A549 (cell line): ENCODE measurements at regions not wholly inside any gene's neighbourhood (a gene's known extent, or its start where the extent isn't known, plus 50 kb on each side); places are given as distances from the start of the nearest gene placed in this dataset.

ENCODE experiments used
- ATAC-seq, 2 experiments: fragments of 200-7000 bp in 1 of 2; fragments of >200 bp in 1 of 2; cut with Nextera tagmentation in 1 of 2; cut with Tn5 transposase in 1 of 2; 3 replicates each; pipeline versions ENCODE4 v1.8.0 to v1.9.1; 2018 to 2020; ENCODE audit warnings: mild to moderate bottlenecking in 1 of 2, moderate library complexity in 1 of 2
- CTCF ChIA-PET: fragments of 300-600 bp; sonication (Branson Sonifier 250); formaldehyde crosslinking; extraction: SDS; loops from one replicate; lab custom pipeline; 2021; ENCODE audit warnings: antibody characterized with exemption, inconsistent platforms; lab: Yijun Ruan, JAX
- POLR2A ChIA-PET: fragments of 350-600 bp; formaldehyde crosslinking; extraction: SDS; loops from one replicate; lab custom pipeline; 2021; ENCODE audit warnings: antibody characterized with exemption, inconsistent platforms; lab: Yijun Ruan, JAX
- DNase-seq, 2 experiments: peaks; one replicate each; pipeline versions ENCODE4 v3.0.0 to v3.0.0-alpha.2; 2011 to 2016; ENCODE audit warnings: low read depth in 1 of 2, low spot score in 1 of 2
- FAIRE-seq: peaks from 2 replicates; lab custom pipeline; 2011; peaks lifted over from hg19 to GRCh38; lab: Jason Lieb, UNC
- H3K27ac ChIP-seq, 2 experiments: fragments of >200 bp; sonication (Bioruptor Twin); formaldehyde crosslinking; 3 replicates each; pipeline ENCODE4 v1.5.1; 2016 to 2017
- H3K4me1 ChIP-seq: fragments of >200 bp; sonication (Bioruptor Twin); formaldehyde crosslinking; 3 replicates; pipeline ENCODE4 v1.6.1; 2016
- H3K4me2 ChIP-seq: fragments of >200 bp; sonication (Bioruptor Twin); formaldehyde crosslinking; 3 replicates; pipeline ENCODE4 v1.6.1; 2016
- H3K4me3 ChIP-seq: fragments of >200 bp; sonication (Bioruptor Twin); formaldehyde crosslinking; 3 replicates; pipeline ENCODE4 v1.5.1; 2016
- H3K9me3 ChIP-seq: fragments of >200 bp; sonication (Bioruptor Twin); formaldehyde crosslinking; 3 replicates; pipeline ENCODE4 v1.6.1; 2016
- CBX8 ChIP-seq: fragments of 200-600 bp; sonication (generic); IDR thresholded peaks from 2 replicates; pipeline ENCODE4 v1.6.1; 2016
- CHD4 ChIP-seq: fragments of 200-600 bp; sonication (generic); IDR thresholded peaks from 2 replicates; pipeline ENCODE4 v1.6.1; 2016; ENCODE audit warnings: antibody characterized with exemption, mild to moderate bottlenecking, borderline replicate concordance
- EHMT2 ChIP-seq: fragments of 200-600 bp; sonication (generic); IDR thresholded peaks from 2 replicates; pipeline ENCODE4 v1.6.1; 2016; ENCODE audit warnings: antibody characterized with exemption, low read depth, mild to moderate bottlenecking, moderate library complexity
- FOXS1 ChIP-seq: fragments of 250-450 bp; sonication (Bioruptor Pico); IDR thresholded peaks from 2 replicates; pipeline ENCODE4 v1.5.0; 2020; ENCODE audit warnings: mild to moderate bottlenecking, moderate library complexity
- HOXA7 ChIP-seq: fragments of 250-450 bp; sonication (Bioruptor Pico); IDR thresholded peaks from 2 replicates; pipeline ENCODE4 v1.5.0; 2020; ENCODE audit warnings: mild to moderate bottlenecking, moderate library complexity
- JUN ChIP-seq, 2 experiments: fragments of >200 bp; sonication (Bioruptor Twin); formaldehyde crosslinking; IDR thresholded peaks; 2 replicates in 1 of 2; 3 replicates in 1 of 2; pipeline ENCODE4 v1.6.1; 2016 to 2017
- JUNB ChIP-seq: fragments of >200 bp; sonication (Bioruptor Twin); formaldehyde crosslinking; IDR thresholded peaks from 2 replicates; pipeline ENCODE4 v1.6.1; 2016
- KDM5A ChIP-seq: fragments of 200-600 bp; sonication (generic); IDR thresholded peaks from 2 replicates; pipeline ENCODE4 v1.6.1; 2016; ENCODE audit warnings: antibody characterized with exemption, mild to moderate bottlenecking
- MAZ ChIP-seq: fragments of 150-350 bp; IDR thresholded peaks from 2 replicates; pipeline ENCODE4 v1.6.1; 2014; ENCODE audit warnings: antibody characterized with exemption, low read depth, low read length, borderline replicate concordance
- MYC ChIP-seq: IDR thresholded peaks from 2 replicates; pipeline ENCODE4 v1.6.1; 2012; ENCODE audit warnings: mild to moderate bottlenecking, inconsistent platforms, low read length, improper control_type of control experiment, borderline replicate concordance
- NFE2L2 ChIP-seq: fragments of 150-350 bp; conservative IDR thresholded peaks from 2 replicates; pipeline ENCODE4 v1.6.1; 2014; ENCODE audit warnings: low read length
- NR3C1 ChIP-seq: fragments of >200 bp; sonication (Bioruptor Twin); formaldehyde crosslinking; IDR thresholded peaks from 3 replicates; pipeline ENCODE4 v1.6.1; 2017
- PHF8 ChIP-seq: fragments of 200-600 bp; sonication (generic); IDR thresholded peaks from 2 replicates; pipeline ENCODE4 v1.6.1; 2016; ENCODE audit warnings: low read depth, mild to moderate bottlenecking, antibody characterized with exemption, moderate library complexity, borderline replicate concordance
- RCOR1 ChIP-seq: fragments of 150-350 bp; IDR thresholded peaks from 2 replicates; pipeline ENCODE4 v1.6.1; 2014; ENCODE audit warnings: antibody characterized with exemption, low read length, low read depth
- ZC3H11A ChIP-seq: fragments of 450-650 bp; IDR thresholded peaks from 2 replicates; pipeline ENCODE4 v1.6.1; 2014; ENCODE audit warnings: antibody characterized with exemption, mild to moderate bottlenecking
- ZNF302 ChIP-seq: fragments of 250-450 bp; sonication (Bioruptor Pico); IDR thresholded peaks from 2 replicates; pipeline ENCODE4 v1.9.0; 2021; ENCODE audit warnings: inconsistent platforms, mild to moderate bottlenecking, moderate library complexity
- WGBS: methylation state at CpG from one replicate; pipeline ENCODE4 v1.1.6; 2017; ENCODE audit errors: missing lambda C conversion rate; 5-methylcytosine and 5-hydroxymethylcytosine counted together
- TF ChIP-seq, protein P1 (sequence below): IDR thresholded peaks from 2 replicates; pipeline ENCODE4 v1.6.1; 2012
- TF ChIP-seq, protein P2 (sequence below): fragments of 450-650 bp; IDR thresholded peaks from 2 replicates; pipeline ENCODE4 v1.6.1; 2014; ENCODE audit warnings: antibody characterized with exemption
- TF ChIP-seq, protein P3 (sequence below): fragments of 150-350 bp; IDR thresholded peaks from 2 replicates; pipeline ENCODE4 v1.6.1; 2014; ENCODE audit warnings: low read depth, mild to moderate bottlenecking, low read length
- TF ChIP-seq, protein P4 (sequence below): fragments of >200 bp; sonication (Bioruptor Twin); formaldehyde crosslinking; IDR thresholded peaks from 3 replicates; pipeline ENCODE4 v1.6.1; 2016
- TF ChIP-seq, protein P5 (sequence below): fragments of >200 bp; sonication (Bioruptor Twin); formaldehyde crosslinking; IDR thresholded peaks from 2 replicates; pipeline ENCODE4 v1.6.1; 2016
- TF ChIP-seq, protein P6 (sequence below): fragments of >200 bp; sonication (Bioruptor Twin); formaldehyde crosslinking; IDR thresholded peaks from 3 replicates; pipeline ENCODE4 v1.5.1; 2016

DNA sequence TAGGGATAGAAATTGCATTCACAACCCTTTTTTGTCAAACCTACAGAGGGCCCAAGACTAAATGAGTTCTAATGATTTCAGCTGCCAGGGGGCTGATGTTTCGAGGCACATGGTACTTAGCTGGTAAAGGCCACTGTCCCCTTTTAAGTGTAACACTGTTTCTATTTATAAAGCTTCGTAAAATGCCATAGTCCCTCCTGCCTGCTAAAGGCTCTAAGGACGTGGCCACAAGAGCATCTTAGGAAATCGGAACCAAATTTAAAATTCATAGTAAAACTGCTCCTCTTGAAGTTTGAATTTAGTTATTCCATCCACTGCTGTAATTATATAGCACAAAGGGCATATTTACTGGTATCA, 170.3 kb upstream of the WWC1 start:
- H3K4me1 ChIP-seq: no peaks in the 10 kb centered on the region
- no peak overlapping the region for H3K4me2 ChIP-seq
- TF ChIP-seq ZC3H11A (no peak), RCOR1 (no peak), JUN (IDR thresholded peaks at IDR 0.05) (no peak), NR3C1 (no peak), FOXS1 (CRISPR knock-in tag) (no peak), PHF8 (no peak), NFE2L2 (no peak), CBX8 (no peak), MAZ (no peak)
- TF ChIP-seq, protein P1, sequence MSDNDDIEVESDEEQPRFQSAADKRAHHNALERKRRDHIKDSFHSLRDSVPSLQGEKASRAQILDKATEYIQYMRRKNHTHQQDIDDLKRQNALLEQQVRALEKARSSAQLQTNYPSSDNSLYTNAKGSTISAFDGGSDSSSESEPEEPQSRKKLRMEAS: no peak
- TF ChIP-seq, protein P2, sequence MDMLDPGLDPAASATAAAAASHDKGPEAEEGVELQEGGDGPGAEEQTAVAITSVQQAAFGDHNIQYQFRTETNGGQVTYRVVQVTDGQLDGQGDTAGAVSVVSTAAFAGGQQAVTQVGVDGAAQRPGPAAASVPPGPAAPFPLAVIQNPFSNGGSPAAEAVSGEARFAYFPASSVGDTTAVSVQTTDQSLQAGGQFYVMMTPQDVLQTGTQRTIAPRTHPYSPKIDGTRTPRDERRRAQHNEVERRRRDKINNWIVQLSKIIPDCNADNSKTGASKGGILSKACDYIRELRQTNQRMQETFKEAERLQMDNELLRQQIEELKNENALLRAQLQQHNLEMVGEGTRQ: no peak
- TF ChIP-seq, protein P3, sequence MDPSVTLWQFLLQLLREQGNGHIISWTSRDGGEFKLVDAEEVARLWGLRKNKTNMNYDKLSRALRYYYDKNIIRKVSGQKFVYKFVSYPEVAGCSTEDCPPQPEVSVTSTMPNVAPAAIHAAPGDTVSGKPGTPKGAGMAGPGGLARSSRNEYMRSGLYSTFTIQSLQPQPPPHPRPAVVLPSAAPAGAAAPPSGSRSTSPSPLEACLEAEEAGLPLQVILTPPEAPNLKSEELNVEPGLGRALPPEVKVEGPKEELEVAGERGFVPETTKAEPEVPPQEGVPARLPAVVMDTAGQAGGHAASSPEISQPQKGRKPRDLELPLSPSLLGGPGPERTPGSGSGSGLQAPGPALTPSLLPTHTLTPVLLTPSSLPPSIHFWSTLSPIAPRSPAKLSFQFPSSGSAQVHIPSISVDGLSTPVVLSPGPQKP: no peak
- TF ChIP-seq, protein P4, sequence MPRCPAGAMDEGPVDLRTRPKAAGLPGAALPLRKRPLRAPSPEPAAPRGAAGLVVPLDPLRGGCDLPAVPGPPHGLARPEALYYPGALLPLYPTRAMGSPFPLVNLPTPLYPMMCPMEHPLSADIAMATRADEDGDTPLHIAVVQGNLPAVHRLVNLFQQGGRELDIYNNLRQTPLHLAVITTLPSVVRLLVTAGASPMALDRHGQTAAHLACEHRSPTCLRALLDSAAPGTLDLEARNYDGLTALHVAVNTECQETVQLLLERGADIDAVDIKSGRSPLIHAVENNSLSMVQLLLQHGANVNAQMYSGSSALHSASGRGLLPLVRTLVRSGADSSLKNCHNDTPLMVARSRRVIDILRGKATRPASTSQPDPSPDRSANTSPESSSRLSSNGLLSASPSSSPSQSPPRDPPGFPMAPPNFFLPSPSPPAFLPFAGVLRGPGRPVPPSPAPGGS: no peak
- DNase-seq (no peak), ATAC-seq (no peak), FAIRE-seq (no peak)
- H3K9me3 ChIP-seq: no peaks in the 10 kb centered on the region; the same call in 2 of the 3 replicates
- H3K27ac ChIP-seq: no peak overlapping the region
- POLR2A ChIA-PET: no interaction called here
- CTCF ChIA-PET: interaction anchor here (0.7 to 1.4 kb wide), 2 partner anchors 8 to 1459 kb away, joined by 3 to 4 read pairs; no protein-coding TSS in a partner anchor
- H3K4me3 ChIP-seq: no peak overlapping the region
- WGBS: 46% methylated on average over 4 of the region's 4 CpGs

DNA sequence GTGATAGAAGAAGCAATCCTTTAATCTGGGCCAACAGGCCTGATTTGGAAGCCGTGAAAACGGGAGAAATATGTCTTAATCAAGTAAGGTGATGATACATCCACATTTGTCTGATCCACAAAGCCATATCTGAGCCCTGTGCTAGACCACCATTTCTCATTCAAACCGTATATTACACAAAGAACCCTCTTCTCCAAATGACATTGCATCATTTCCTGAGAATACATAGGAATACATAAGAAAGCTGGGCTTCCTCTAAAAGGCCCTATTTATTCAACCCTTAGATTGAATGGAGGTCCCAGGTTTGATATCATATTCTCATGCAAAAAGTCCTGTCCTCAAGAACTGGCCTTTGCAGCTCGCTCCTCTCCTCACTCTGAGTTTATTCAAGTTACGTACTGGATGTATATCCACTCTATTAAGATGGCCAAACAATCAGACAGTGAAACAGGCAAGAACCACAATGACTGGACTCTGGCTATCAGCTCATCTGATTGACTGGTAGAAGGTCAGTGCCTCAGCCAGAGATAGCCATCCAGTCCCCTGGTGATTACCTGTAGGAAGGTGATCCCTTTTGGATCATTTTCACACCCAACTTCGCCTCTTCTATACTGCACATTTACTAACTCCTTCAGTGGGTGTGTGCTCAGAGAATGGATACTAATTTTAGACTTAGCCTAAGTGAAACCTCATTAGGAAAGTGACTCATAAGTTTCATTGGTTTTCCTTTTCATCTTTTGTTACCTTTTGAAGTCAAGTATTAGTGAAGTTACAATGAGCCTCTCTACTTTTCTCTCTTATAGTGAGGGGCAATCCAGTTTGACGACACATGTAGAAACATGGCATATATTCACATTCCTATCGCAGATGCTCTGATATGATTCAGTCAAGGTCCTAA, 167.6 kb upstream of the WWC1 start:
- 37% methylated on average over 8 of the region's 8 CpGs for WGBS
- Histone ChIP-seq H3K27ac (no peak overlapping the region), H3K4me3 (no peak overlapping the region), H3K4me2 (no peak overlapping the region), H3K9me3 (no peaks in the 10 kb centered on the region; the same call in 2 of the 3 replicates), H3K4me1 (no peaks in the 10 kb centered on the region)
- FAIRE-seq (no peak), DNase-seq (no peak), ATAC-seq (no peak)
- POLR2A ChIA-PET: interaction anchor here (0.6 kb wide), 1 partner anchor 151 kb away, joined by 4 read pairs; no protein-coding TSS in a partner anchor
- CTCF ChIA-PET: interaction anchor here (0.8 to 1.0 kb wide), 3 partner anchors 10 to 29 kb away, joined by 3 to 7 read pairs (median 3); no protein-coding TSS in a partner anchor
- TF ChIP-seq CHD4 (no peak), JUN (IDR thresholded peaks at IDR 0.05) (no peak), EHMT2 (no peak), JUNB (no peak), PHF8 (no peak)

DNA sequence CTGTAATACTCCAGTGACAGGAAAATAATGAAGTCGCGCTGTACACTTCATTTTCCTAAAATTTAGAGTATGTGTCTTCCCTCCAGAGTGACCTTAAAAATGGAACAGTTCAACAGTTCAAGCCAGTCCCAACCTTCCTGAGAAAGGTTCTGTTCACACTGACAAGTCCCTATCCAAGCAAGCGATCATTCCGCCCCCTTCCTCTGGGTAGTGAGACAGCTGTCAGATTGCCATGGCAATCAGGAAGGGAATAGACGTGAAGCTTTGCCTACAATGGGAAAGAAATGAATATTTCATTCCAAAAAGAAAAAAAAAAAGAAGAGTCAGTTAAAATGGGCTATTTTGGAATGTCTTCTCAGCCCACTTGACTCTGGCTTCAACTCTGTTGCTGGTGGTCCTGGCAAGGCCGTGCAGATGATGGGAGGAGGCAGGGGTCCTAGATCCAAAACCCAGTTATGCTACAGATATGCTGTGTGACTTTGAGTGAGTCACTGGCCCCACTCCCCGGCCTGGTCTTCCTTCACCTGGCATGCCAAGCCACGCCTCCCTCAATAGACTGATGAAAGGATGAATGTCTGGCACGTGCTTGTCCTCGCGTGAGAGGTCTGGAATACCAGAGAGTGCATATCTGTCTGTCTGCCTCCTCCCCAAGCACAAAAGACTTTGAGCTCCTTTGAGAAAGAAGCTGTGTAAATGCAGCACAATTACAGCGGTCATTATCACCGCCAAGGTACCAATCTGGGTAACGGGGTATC, 165.8 kb upstream of the WWC1 start:
- H3K27ac ChIP-seq: no peak overlapping the region
- no peaks in the 10 kb centered on the region for H3K4me1 ChIP-seq
- FAIRE-seq (no peak), ATAC-seq (no peak), DNase-seq (no peak)
- POLR2A ChIA-PET: no interaction called here
- H3K4me3 ChIP-seq: no peak overlapping the region
- WGBS: 31% methylated on average over 14 of the region's 14 CpGs
- H3K4me2 ChIP-seq: no peak overlapping the region
- CTCF ChIA-PET: no interaction called here
- H3K9me3 ChIP-seq: no peaks in the 10 kb centered on the region; the same call in 2 of the 3 replicates
- TF ChIP-seq CHD4: no peak
- no peak for TF ChIP-seq HOXA7 (CRISPR knock-in tag)
- no peak for TF ChIP-seq ZC3H11A
- TF ChIP-seq ZNF302: no peak
- no peak for TF ChIP-seq KDM5A
- TF ChIP-seq MYC: no peak
- TF ChIP-seq, protein P5, sequence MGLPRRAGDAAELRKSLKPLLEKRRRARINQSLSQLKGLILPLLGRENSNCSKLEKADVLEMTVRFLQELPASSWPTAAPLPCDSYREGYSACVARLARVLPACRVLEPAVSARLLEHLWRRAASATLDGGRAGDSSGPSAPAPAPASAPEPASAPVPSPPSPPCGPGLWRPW: no peak
- TF ChIP-seq, protein P4: no peak
- TF ChIP-seq, protein P6, sequence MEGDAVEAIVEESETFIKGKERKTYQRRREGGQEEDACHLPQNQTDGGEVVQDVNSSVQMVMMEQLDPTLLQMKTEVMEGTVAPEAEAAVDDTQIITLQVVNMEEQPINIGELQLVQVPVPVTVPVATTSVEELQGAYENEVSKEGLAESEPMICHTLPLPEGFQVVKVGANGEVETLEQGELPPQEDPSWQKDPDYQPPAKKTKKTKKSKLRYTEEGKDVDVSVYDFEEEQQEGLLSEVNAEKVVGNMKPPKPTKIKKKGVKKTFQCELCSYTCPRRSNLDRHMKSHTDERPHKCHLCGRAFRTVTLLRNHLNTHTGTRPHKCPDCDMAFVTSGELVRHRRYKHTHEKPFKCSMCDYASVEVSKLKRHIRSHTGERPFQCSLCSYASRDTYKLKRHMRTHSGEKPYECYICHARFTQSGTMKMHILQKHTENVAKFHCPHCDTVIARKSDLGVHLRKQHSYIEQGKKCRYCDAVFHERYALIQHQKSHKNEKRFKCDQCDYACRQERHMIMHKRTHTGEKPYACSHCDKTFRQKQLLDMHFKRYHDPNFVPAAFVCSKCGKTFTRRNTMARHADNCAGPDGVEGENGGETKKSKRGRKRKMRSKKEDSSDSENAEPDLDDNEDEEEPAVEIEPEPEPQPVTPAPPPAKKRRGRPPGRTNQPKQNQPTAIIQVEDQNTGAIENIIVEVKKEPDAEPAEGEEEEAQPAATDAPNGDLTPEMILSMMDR: no peak
- TF ChIP-seq, protein P2: no peak
